Upper lobe of left lung (tissue), 4 donors: ENCODE measurements at regions not wholly inside any gene's neighbourhood (a gene's known extent, or its start where the extent isn't known, plus 50 kb on each side); places are given as distances from the start of the nearest gene placed in this dataset.

Experiments
- EP300 ChIP-seq, 4 donors: sonication (generic); formaldehyde crosslinking; IDR thresholded peaks; one replicate each; pipeline ENCODE4 v1.5.1; 2017; ENCODE audit warnings: antibody characterized with exemption in 4 of 4, control low read depth in 2 of 4
- POLR2A ChIP-seq, 4 donors: fragments of 450-650 bp; IDR thresholded peaks; one replicate each; pipeline ENCODE4 v1.5.1; 2016 to 2017; ENCODE audit warnings: antibody characterized with exemption in 4 of 4, mild to moderate bottlenecking in 2 of 4
- POLR2AphosphoS5 ChIP-seq, 2 donors: sonication (generic); formaldehyde crosslinking; IDR thresholded peaks; one replicate each; pipeline ENCODE4 v1.5.1; 2017; ENCODE audit warnings: antibody characterized with exemption in 2 of 2
- TF ChIP-seq, protein P1 (sequence below), 6 experiments: fragments of 450-650 bp in 4 of 6; fragments of 200-600 bp in 2 of 6; sonication (generic) in 2 of 6; IDR thresholded peaks; one replicate each; pipeline ENCODE4 v1.5.1; 2016 to 2019; ENCODE audit warnings: antibody characterized with exemption in 6 of 6

DNA sequence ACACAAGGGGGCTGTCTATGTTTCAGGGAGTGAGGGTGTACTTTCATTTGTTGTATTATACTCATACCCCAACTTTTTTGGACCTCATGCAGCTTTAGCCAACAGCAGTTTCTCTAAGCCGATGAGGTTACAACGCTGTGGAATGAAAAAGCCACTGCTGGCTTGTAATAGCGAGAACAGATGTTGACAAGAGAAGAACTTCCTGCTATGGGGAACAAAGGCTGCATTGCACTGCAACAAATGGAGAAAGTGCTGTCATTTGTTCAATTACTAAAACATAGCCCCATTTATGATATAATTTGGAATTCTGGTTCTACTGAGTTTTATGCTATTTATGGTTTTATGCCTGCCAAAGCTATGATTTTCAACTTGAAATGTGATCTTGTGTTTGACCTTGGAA is 104.2 kb upstream of the TMEM72 start:
- TF ChIP-seq, protein P1, sequence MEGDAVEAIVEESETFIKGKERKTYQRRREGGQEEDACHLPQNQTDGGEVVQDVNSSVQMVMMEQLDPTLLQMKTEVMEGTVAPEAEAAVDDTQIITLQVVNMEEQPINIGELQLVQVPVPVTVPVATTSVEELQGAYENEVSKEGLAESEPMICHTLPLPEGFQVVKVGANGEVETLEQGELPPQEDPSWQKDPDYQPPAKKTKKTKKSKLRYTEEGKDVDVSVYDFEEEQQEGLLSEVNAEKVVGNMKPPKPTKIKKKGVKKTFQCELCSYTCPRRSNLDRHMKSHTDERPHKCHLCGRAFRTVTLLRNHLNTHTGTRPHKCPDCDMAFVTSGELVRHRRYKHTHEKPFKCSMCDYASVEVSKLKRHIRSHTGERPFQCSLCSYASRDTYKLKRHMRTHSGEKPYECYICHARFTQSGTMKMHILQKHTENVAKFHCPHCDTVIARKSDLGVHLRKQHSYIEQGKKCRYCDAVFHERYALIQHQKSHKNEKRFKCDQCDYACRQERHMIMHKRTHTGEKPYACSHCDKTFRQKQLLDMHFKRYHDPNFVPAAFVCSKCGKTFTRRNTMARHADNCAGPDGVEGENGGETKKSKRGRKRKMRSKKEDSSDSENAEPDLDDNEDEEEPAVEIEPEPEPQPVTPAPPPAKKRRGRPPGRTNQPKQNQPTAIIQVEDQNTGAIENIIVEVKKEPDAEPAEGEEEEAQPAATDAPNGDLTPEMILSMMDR (IDR thresholded peaks at IDR 0.05), result no peak
- TF ChIP-seq EP300 (IDR thresholded peaks at IDR 0.05) (no peak), POLR2A (IDR thresholded peaks at IDR 0.05) (no peak), POLR2AphosphoS5 (IDR thresholded peaks at IDR 0.05) (no peak)
